ENCODE measurements at regions not wholly inside any gene's neighbourhood (a gene's known extent, or its start where the extent isn't known, plus 50 kb on each side); places are given as distances from the start of the nearest gene placed in this dataset.
"Not testable (repeated sequence)": the region's sequence is repeated elsewhere in the genome, so short reads cannot be mapped to it uniquely, and the experiment has no call there.

- no peak for DNase-seq
- CTCF ChIA-PET, result no interaction called here
- H3K27ac Mint-ChIP-seq (ENCODE audit: unreplicated experiment), result no peak overlapping the region
- no TSS peak for BruUV-seq (replicated peaks)
- H3K4me1 Mint-ChIP-seq (ENCODE audit: low read depth, unreplicated experiment), result no peaks in the 10 kb centered on the region
- peaks cover 2% of the 10 kb centered on the region for H3K9me3 Mint-ChIP-seq (ENCODE audit: low read depth, unreplicated experiment)
- H3K27me3 Mint-ChIP-seq (ENCODE audit: unreplicated experiment), result peaks cover 50% of the 10 kb centered on the region
- H3K36me3 Mint-ChIP-seq (ENCODE audit: insufficient read depth, unreplicated experiment), result no peaks in the 10 kb centered on the region
- intact Hi-C loops (cut with micrococcal nuclease; ENCODE audit: unreplicated experiment), result no loop called here
- no peak for TF ChIP-seq CTCF (IDR thresholded peaks at IDR 0.05; ENCODE audit: unreplicated experiment)
- H3K4me3 Mint-ChIP-seq (ENCODE audit: low read depth, unreplicated experiment), result no peak overlapping the region
Measured at GRCh38 chr7:34224281-34224680, 318.9 kb downstream of the BMPER start.

GRCh38 chr7:34225193-34225592, 319.9 kb downstream of the BMPER start:
- BruUV-seq (replicated peaks), result no TSS peak
- Mint-ChIP-seq H3K4me1 (ENCODE audit: low read depth, unreplicated experiment) (no peaks in the 10 kb centered on the region), H3K36me3 (ENCODE audit: insufficient read depth, unreplicated experiment) (no peaks in the 10 kb centered on the region), H3K9me3 (ENCODE audit: low read depth, unreplicated experiment) (peaks cover 2% of the 10 kb centered on the region), H3K27ac (ENCODE audit: unreplicated experiment) (no peak overlapping the region), H3K27me3 (ENCODE audit: unreplicated experiment) (peaks cover 41% of the 10 kb centered on the region), H3K4me3 (ENCODE audit: low read depth, unreplicated experiment) (no peak overlapping the region)
- intact Hi-C loops (cut with micrococcal nuclease; ENCODE audit: unreplicated experiment), result no loop called here
- TF ChIP-seq CTCF (IDR thresholded peaks at IDR 0.05; ENCODE audit: unreplicated experiment), result no peak
- CTCF ChIA-PET, result no interaction called here
- no peak for DNase-seq

- no TSS peak for BruUV-seq (replicated peaks)
- intact Hi-C loops (cut with micrococcal nuclease; ENCODE audit: unreplicated experiment), result no loop called here
- H3K27ac Mint-ChIP-seq (ENCODE audit: unreplicated experiment), result no peak overlapping the region
- no peak overlapping the region for H3K4me3 Mint-ChIP-seq (ENCODE audit: low read depth, unreplicated experiment)
- CTCF ChIA-PET, result no interaction called here
- H3K27me3 Mint-ChIP-seq (ENCODE audit: unreplicated experiment), result peaks cover 44% of the 10 kb centered on the region
- no peaks in the 10 kb centered on the region for H3K4me1 Mint-ChIP-seq (ENCODE audit: low read depth, unreplicated experiment)
- DNase-seq, result no peak
- TF ChIP-seq CTCF (IDR thresholded peaks at IDR 0.05; ENCODE audit: unreplicated experiment), result no peak
- no peaks in the 10 kb centered on the region for H3K36me3 Mint-ChIP-seq (ENCODE audit: insufficient read depth, unreplicated experiment)
- H3K9me3 Mint-ChIP-seq (ENCODE audit: low read depth, unreplicated experiment), result peaks cover 3% of the 10 kb centered on the region
Measured at GRCh38 chr7:34227525-34227924, 322.2 kb downstream of the BMPER start.

DNA sequence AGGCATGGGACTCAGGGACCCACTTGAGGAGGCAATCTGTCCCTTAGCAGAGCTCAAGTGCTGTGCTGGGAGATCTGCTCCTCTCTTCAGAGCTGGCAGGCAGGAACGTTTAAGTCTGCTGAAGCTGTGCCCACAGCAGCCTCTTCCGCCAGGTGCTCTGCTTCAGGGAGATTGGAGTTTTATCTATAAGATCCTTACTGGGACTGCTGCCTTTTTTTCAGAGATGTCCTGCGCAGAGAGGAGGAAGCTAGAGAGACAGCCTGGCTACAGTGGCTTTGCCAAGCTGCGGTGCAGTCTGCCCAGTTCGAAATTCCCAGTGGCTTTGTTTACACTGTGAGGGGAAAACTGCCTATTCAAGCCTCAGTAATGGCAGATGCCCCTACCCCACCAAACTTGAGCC, 329.8 kb downstream of the BMPER start:
- peaks cover 40% of the 10 kb centered on the region for H3K27me3 Mint-ChIP-seq (ENCODE audit: unreplicated experiment)
- H3K9me3 Mint-ChIP-seq (ENCODE audit: low read depth, unreplicated experiment); DNase-seq; intact Hi-C loops (cut with micrococcal nuclease; ENCODE audit: unreplicated experiment); H3K4me1 Mint-ChIP-seq (ENCODE audit: low read depth, unreplicated experiment); BruUV-seq (replicated peaks); H3K36me3 Mint-ChIP-seq (ENCODE audit: insufficient read depth, unreplicated experiment); CTCF ChIA-PET; H3K27ac Mint-ChIP-seq (ENCODE audit: unreplicated experiment); H3K4me3 Mint-ChIP-seq (ENCODE audit: low read depth, unreplicated experiment): not testable (repeated sequence)

DNA sequence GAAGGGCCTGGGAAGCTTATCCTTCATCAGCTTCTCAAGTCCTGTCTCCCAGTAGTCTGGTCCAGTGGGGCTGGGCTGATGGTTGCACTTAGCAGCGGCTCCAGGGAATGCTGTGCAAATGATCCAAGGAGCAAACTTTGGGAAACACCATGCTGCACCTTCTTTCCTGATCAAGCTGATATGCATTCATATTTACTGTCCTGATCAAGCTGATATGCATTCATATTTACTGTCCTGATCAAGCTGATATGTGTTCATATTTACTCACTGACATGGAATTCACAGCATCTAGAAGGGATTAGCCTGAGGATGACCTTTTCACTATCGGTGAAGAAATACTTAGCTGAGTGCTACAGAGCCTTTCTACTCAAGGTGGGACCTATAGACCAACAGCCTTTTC, 330.7 kb downstream of the BMPER start:
- Mint-ChIP-seq H3K4me1 (ENCODE audit: low read depth, unreplicated experiment) (no peaks in the 10 kb centered on the region), H3K27me3 (ENCODE audit: unreplicated experiment) (peaks cover 44% of the 10 kb centered on the region), H3K36me3 (ENCODE audit: insufficient read depth, unreplicated experiment) (no peaks in the 10 kb centered on the region), H3K27ac (ENCODE audit: unreplicated experiment) (no peak overlapping the region), H3K4me3 (ENCODE audit: low read depth, unreplicated experiment) (no peak overlapping the region), H3K9me3 (ENCODE audit: low read depth, unreplicated experiment) (peaks cover 6% of the 10 kb centered on the region)
- DNase-seq, result no peak
- BruUV-seq (replicated peaks), result no TSS peak
- no peak for TF ChIP-seq CTCF (IDR thresholded peaks at IDR 0.05; ENCODE audit: unreplicated experiment)
- intact Hi-C loops (cut with micrococcal nuclease; ENCODE audit: unreplicated experiment), result no loop called here
- CTCF ChIA-PET, result no interaction called here

Data from Calu3 (cell line).